ENCODE measurements at regions not wholly inside any gene's neighbourhood (a gene's known extent, or its start where the extent isn't known, plus 50 kb on each side); places are given as distances from the start of the nearest gene placed in this dataset.

- intact Hi-C loops (cut with DNase I) = no loop called here
- no peak for DNase-seq
- Histone ChIP-seq H3K4me1 (no peaks in the 10 kb centered on the region), H3K36me3 (no peaks in the 10 kb centered on the region), H3K27me3 (no peaks in the 10 kb centered on the region), H3K4me3 (replicated peaks in 1 of 3) (no peak overlapping the region), H3K9me3 (no peaks in the 10 kb centered on the region), H3K27ac (no peak overlapping the region)
- WGBS, 2 donors = 93 to 95% methylated on average over 1 of the region's 1 CpG
- TF ChIP-seq POLR2A (IDR thresholded peaks at IDR 0.05) = no peak
- TF ChIP-seq, protein P1, sequence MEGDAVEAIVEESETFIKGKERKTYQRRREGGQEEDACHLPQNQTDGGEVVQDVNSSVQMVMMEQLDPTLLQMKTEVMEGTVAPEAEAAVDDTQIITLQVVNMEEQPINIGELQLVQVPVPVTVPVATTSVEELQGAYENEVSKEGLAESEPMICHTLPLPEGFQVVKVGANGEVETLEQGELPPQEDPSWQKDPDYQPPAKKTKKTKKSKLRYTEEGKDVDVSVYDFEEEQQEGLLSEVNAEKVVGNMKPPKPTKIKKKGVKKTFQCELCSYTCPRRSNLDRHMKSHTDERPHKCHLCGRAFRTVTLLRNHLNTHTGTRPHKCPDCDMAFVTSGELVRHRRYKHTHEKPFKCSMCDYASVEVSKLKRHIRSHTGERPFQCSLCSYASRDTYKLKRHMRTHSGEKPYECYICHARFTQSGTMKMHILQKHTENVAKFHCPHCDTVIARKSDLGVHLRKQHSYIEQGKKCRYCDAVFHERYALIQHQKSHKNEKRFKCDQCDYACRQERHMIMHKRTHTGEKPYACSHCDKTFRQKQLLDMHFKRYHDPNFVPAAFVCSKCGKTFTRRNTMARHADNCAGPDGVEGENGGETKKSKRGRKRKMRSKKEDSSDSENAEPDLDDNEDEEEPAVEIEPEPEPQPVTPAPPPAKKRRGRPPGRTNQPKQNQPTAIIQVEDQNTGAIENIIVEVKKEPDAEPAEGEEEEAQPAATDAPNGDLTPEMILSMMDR (IDR thresholded peaks at IDR 0.05) = no peak
These were observed 156.2 kb upstream of the COL8A1 start for GRCh38 chr3:99482191-99482590.

DNA sequence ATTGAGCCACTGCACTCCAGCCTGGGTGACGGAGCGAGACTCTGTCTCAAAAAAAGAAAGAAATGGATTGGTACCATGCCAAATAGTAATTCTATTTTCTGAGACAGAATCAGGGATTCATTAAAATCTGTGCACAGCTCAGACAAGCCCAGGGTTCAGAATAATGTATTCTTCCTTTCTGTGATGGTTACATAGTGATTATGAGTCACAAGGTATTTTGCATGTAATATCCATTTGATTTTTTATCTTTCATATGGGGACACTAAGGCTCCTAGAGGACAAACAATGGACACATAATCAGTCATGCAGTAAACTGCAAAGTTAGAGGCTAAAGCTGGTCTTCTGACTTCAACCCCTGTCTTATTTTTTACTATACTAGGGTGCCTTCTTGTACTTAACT lies 156.8 kb upstream of the COL8A1 start:
- Histone ChIP-seq H3K27me3 (no peaks in the 10 kb centered on the region), H3K4me1 (no peaks in the 10 kb centered on the region), H3K27ac (no peak overlapping the region), H3K9me3 (no peaks in the 10 kb centered on the region), H3K4me3 (replicated peaks in 1 of 3) (no peak overlapping the region), H3K36me3 (no peaks in the 10 kb centered on the region)
- no peak for DNase-seq
- 69 to 99% methylated on average over 2 of the region's 2 CpGs for WGBS, 2 donors
- intact Hi-C loops (cut with DNase I) = no loop called here
- no peak for TF ChIP-seq POLR2A (IDR thresholded peaks at IDR 0.05)
- TF ChIP-seq, protein P1 (IDR thresholded peaks at IDR 0.05) = no peak

DNA sequence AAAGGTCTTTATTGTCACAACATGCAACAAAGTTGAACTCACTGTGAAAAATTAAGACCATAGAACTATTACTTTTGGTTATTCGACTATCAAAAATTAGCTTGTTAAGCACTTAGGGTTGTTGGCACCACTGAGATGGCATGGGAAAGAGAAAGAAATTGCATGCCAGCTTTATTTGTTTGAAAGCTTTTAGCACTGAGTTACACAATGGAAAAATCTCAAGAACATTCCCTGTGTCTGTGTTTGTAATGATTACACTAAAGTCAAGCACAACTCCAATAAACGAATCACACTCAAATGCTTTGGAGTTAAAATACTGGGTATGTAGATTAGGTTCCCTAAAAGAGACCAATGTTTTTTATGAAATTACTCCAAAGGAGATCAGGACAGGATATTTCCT lies 158.6 kb upstream of the COL8A1 start:
- Histone ChIP-seq H3K9me3 (no peaks in the 10 kb centered on the region), H3K36me3 (no peaks in the 10 kb centered on the region), H3K27ac (no peak overlapping the region), H3K4me3 (replicated peaks in 1 of 3) (no peak overlapping the region), H3K27me3 (no peaks in the 10 kb centered on the region), H3K4me1 (no peaks in the 10 kb centered on the region)
- TF ChIP-seq, protein P1 (IDR thresholded peaks at IDR 0.05) = no peak
- no peak for TF ChIP-seq POLR2A (IDR thresholded peaks at IDR 0.05)
- WGBS, 2 donors = 72 to 85% methylated on average over 2 of the region's 2 CpGs
- intact Hi-C loops (cut with DNase I) = no loop called here
- DNase-seq = no peak

- DNase-seq = no peak
- Histone ChIP-seq H3K27ac (no peak overlapping the region), H3K4me3 (replicated peaks in 1 of 3) (no peak overlapping the region), H3K27me3 (no peaks in the 10 kb centered on the region), H3K4me1 (no peaks in the 10 kb centered on the region), H3K9me3 (no peaks in the 10 kb centered on the region), H3K36me3 (no peaks in the 10 kb centered on the region)
- no peak for TF ChIP-seq POLR2A (IDR thresholded peaks at IDR 0.05)
- TF ChIP-seq, protein P1 (IDR thresholded peaks at IDR 0.05) = no peak
- WGBS, 2 donors = 98 to 100% methylated on average over 1 of the region's 1 CpG
- intact Hi-C loops (cut with DNase I) = no loop called here
These were observed 160.7 kb upstream of the COL8A1 start for GRCh38 chr3:99477650-99478049.

DNA sequence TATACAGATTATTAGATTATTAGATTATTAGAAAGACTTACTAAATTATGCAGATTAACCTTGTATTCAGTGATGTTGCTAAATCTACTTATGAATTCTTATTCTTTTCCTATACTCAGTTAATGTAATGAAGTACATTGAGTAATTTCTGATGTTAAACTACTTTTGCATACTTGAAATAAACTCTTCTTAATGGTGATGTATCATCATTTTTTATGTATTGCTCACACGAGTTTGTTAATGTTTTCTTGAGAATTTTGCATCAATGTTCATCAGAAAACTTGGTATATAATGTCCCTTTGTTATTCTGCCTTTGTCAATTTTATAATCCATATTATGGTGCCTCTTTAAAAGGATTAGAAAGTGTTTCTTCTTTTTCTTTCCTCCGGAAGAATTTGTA lies 163.2 kb upstream of the COL8A1 start:
- TF ChIP-seq, protein P1 (IDR thresholded peaks at IDR 0.05) = no peak
- TF ChIP-seq POLR2A (IDR thresholded peaks at IDR 0.05) = no peak
- no peaks in the 10 kb centered on the region for H3K9me3 ChIP-seq
- no peaks in the 10 kb centered on the region for H3K36me3 ChIP-seq
- no peaks in the 10 kb centered on the region for H3K27me3 ChIP-seq
- intact Hi-C loops (cut with DNase I) = no loop called here
- no peak for DNase-seq
- no peak overlapping the region for H3K4me3 ChIP-seq (replicated peaks in 1 of 3)
- no peak overlapping the region for H3K27ac ChIP-seq
- no peaks in the 10 kb centered on the region for H3K4me1 ChIP-seq
- WGBS, 2 donors = 76 to 82% methylated on average over 2 of the region's 2 CpGs
